Uterus (tissue), 2 donors: ENCODE measurements at regions not wholly inside any gene's neighbourhood (a gene's known extent, or its start where the extent isn't known, plus 50 kb on each side); places are given as distances from the start of the nearest gene placed in this dataset.

Experiments used
- CTCF ChIP-seq, 4 experiments: fragments of 200-600 bp in 2 of 4; fragments of 450-650 bp in 2 of 4; sonication (generic) in 2 of 4; IDR thresholded peaks; one replicate each; pipeline ENCODE4 v1.5.1; 2016 to 2019; ENCODE audit warnings: antibody characterized with exemption in 4 of 4, mild to moderate bottlenecking in 2 of 4, moderate library complexity in 1 of 4
- POLR2A ChIP-seq, 2 donors: fragments of 450-650 bp; IDR thresholded peaks; one replicate each; pipeline ENCODE4 v1.6.1; 2016; ENCODE audit warnings: antibody characterized with exemption in 2 of 2, mild to moderate bottlenecking in 1 of 2, moderate library complexity in 1 of 2

- no peak for TF ChIP-seq POLR2A (IDR thresholded peaks at IDR 0.05)
- no peak for TF ChIP-seq CTCF (IDR thresholded peaks at IDR 0.05)
Measured at GRCh38 chr5:152144030-152144429, 219.4 kb upstream of the GLRA1 start.
